H1 (cell line): ENCODE measurements at regions not wholly inside any gene's neighbourhood (a gene's known extent, or its start where the extent isn't known, plus 50 kb on each side); places are given as distances from the start of the nearest gene placed in this dataset.

Experiments used
- CTCF ChIA-PET: fragments of 300-600 bp; sonication (Branson Sonifier 250); formaldehyde crosslinking; loops from one replicate; lab custom pipeline; 2021; ENCODE audit not compliant: partially characterized antibody; lab: Charles Lee
- POLR2A ChIA-PET: fragments of 300-600 bp; sonication (Branson Sonifier 250); formaldehyde crosslinking; loops from one replicate; lab custom pipeline; 2021; ENCODE audit warnings: inconsistent platforms; ENCODE audit not compliant: partially characterized antibody; lab: Charles Lee
- DNase-seq, 2 experiments: peaks; one replicate each; pipeline versions ENCODE4 v3.0.0 to v3.0.0-alpha.2; 2010 to 2022; ENCODE audit warnings: low spot score in 2 of 2, low read depth in 1 of 2, mixed read lengths in 1 of 2
- FAIRE-seq: peaks from 2 replicates; lab custom pipeline; 2011; peaks lifted over from hg19 to GRCh38; lab: Jason Lieb, UNC
- H2AFZ ChIP-seq: 2 replicates; pipeline ENCODE4 v1.8.1; 2012; ENCODE audit warnings: low read length, inconsistent platforms
- H2AK5ac ChIP-seq: 2 replicates; pipeline ENCODE4 v1.6.1; 2013; ENCODE audit warnings: low read depth, low read length
- H2BK120ac ChIP-seq: replicated peaks from 2 replicates; pipeline ENCODE3; 2013; ENCODE audit warnings: low read depth, low read length, inconsistent platforms
- H2BK12ac ChIP-seq: 2 replicates; pipeline ENCODE4 v1.6.1; 2013; ENCODE audit warnings: low read depth, low read length
- H2BK15ac ChIP-seq: 2 replicates; pipeline ENCODE4 v1.6.1; 2013; ENCODE audit warnings: low read length
- H2BK20ac ChIP-seq: 2 replicates; pipeline ENCODE4 v1.6.1; 2013; ENCODE audit warnings: low read length
- H2BK5ac ChIP-seq: 2 replicates; pipeline ENCODE4 v1.6.1; 2013; ENCODE audit warnings: low read depth, low read length
- H3K14ac ChIP-seq: 2 replicates; pipeline ENCODE4 v1.6.1; 2013; ENCODE audit warnings: inconsistent platforms; ENCODE audit not compliant: insufficient read length
- H3K18ac ChIP-seq: 2 replicates; pipeline ENCODE4 v1.6.1; 2013; ENCODE audit warnings: low read length; ENCODE audit errors: extremely low read depth
- H3K23ac ChIP-seq: 2 replicates; pipeline ENCODE4 v1.6.1; 2013; ENCODE audit warnings: inconsistent platforms; ENCODE audit not compliant: insufficient read length
- H3K23me2 ChIP-seq: 2 replicates; pipeline ENCODE4 v1.6.1; 2013; ENCODE audit warnings: low read depth, low read length
- H3K27ac ChIP-seq: 2 replicates; pipeline ENCODE4 v1.6.1; 2011; ENCODE audit warnings: low read depth, low read length, inconsistent platforms
- H3K27me3 ChIP-seq, 4 experiments: replicated peaks in 1 of 4; 1 replicate in 1 of 4; 2 replicates in 3 of 4; pipeline versions ENCODE4 v1.6.1 to v1.8.1; 2011 to 2013; ENCODE audit warnings: low read length in 3 of 4, mild to moderate bottlenecking in 3 of 4, inconsistent platforms in 2 of 4, mixed read lengths in 2 of 4, moderate library complexity in 1 of 4; ENCODE audit not compliant: control insufficient read depth in 3 of 4, insufficient read depth in 3 of 4; ENCODE audit errors: extremely low read depth in 1 of 4
- H3K36me3 ChIP-seq, 4 experiments: 2 replicates each; pipeline versions ENCODE4 v1.6.1 to v1.8.1; 2011 to 2013; ENCODE audit warnings: mild to moderate bottlenecking in 4 of 4, low read length in 3 of 4, moderate library complexity in 2 of 4, control low read depth in 1 of 4, inconsistent platforms in 1 of 4; ENCODE audit not compliant: insufficient read depth in 4 of 4, control insufficient read depth in 2 of 4
- H3K4ac ChIP-seq: replicated peaks from 2 replicates; pipeline ENCODE3; 2013; ENCODE audit warnings: low read length, low read depth, mixed read lengths, inconsistent platforms; ENCODE audit not compliant: insufficient read length
- H3K4me1 ChIP-seq, 4 experiments: replicated peaks in 1 of 4; 1 replicate in 1 of 4; 2 replicates in 3 of 4; pipeline versions ENCODE4 v1.6.1 to v1.8.1; 2011 to 2013; ENCODE audit warnings: low read length in 3 of 4, inconsistent platforms in 2 of 4, mixed read lengths in 1 of 4; ENCODE audit not compliant: insufficient read depth in 4 of 4, control insufficient read depth in 3 of 4
- H3K4me2 ChIP-seq, 2 experiments: 2 replicates each; pipeline versions ENCODE4 v1.6.1 to v1.8.1; 2011 to 2013; ENCODE audit warnings: low read depth in 2 of 2, low read length in 2 of 2, control low read depth in 1 of 2, inconsistent platforms in 1 of 2, mild to moderate bottlenecking in 1 of 2; ENCODE audit not compliant: insufficient read depth in 1 of 2
- H3K4me3 ChIP-seq, 4 experiments: fragments of 200-600, 300-600 bp in 1 of 4; sonication (generic), shearing (Covaris generic), sonication (Bioruptor Twin) in 1 of 4; 2 replicates each; pipeline versions ENCODE4 v1.5.1 to v1.8.1; 2011 to 2016; ENCODE audit warnings: low read length in 4 of 4, low read depth in 3 of 4, control low read depth in 2 of 4, inconsistent platforms in 2 of 4, mild to moderate bottlenecking in 2 of 4, mixed read lengths in 1 of 4, moderate library complexity in 1 of 4; ENCODE audit not compliant: insufficient read depth in 2 of 4; ENCODE audit errors: extremely low read depth in 1 of 4
- H3K56ac ChIP-seq: replicated peaks from 2 replicates; pipeline ENCODE3; 2013; ENCODE audit warnings: low read depth, mild to moderate bottlenecking, mixed read lengths, low read length, inconsistent platforms; ENCODE audit not compliant: insufficient read length
- H3K79me1 ChIP-seq: 2 replicates; pipeline ENCODE4 v1.6.1; 2013; ENCODE audit warnings: low read depth, low read length, control low read depth
- H3K79me2 ChIP-seq, 2 experiments: 2 replicates each; pipeline versions ENCODE4 v1.6.1 to v1.8.1; 2012 to 2013; ENCODE audit warnings: low read length in 2 of 2, mild to moderate bottlenecking in 2 of 2, inconsistent platforms in 1 of 2; ENCODE audit not compliant: insufficient read depth in 2 of 2, control insufficient read depth in 1 of 2
- H3K9ac ChIP-seq, 4 experiments: replicated peaks in 1 of 4; 1 replicate in 1 of 4; 2 replicates in 3 of 4; pipeline versions ENCODE4 v1.6.1 to v1.8.1; 2011 to 2013; ENCODE audit warnings: low read depth in 3 of 4, low read length in 3 of 4, control low read depth in 2 of 4, mild to moderate bottlenecking in 2 of 4, moderate library complexity in 2 of 4, inconsistent platforms in 1 of 4; ENCODE audit errors: extremely low read depth in 1 of 4
- H3K9me3 ChIP-seq, 2 experiments: 2 replicates each; pipeline versions ENCODE4 v1.6.1 to v1.8.1; 2012 to 2013; ENCODE audit warnings: mild to moderate bottlenecking in 2 of 2, moderate library complexity in 2 of 2, control low read depth in 1 of 2, inconsistent platforms in 1 of 2, low read depth in 1 of 2, low read length in 1 of 2, mixed read lengths in 1 of 2; ENCODE audit not compliant: insufficient read depth in 2 of 2
- H4K20me1 ChIP-seq, 2 experiments: replicated peaks in 1 of 2; 2 replicates each; pipeline versions ENCODE3 to v1.8.1; 2011 to 2013; ENCODE audit warnings: inconsistent platforms in 2 of 2, low read length in 2 of 2, mild to moderate bottlenecking in 1 of 2; ENCODE audit not compliant: insufficient read depth in 2 of 2, control insufficient read depth in 1 of 2
- H4K5ac ChIP-seq: 2 replicates; pipeline ENCODE4 v1.6.1; 2013; ENCODE audit warnings: low read length, low read depth, mixed read lengths, inconsistent platforms; ENCODE audit not compliant: insufficient read length
- H4K8ac ChIP-seq: 2 replicates; pipeline ENCODE4 v1.8.0; 2013; ENCODE audit warnings: mild to moderate bottlenecking, moderate library complexity, low read length, inconsistent platforms; ENCODE audit not compliant: insufficient read depth; ENCODE audit errors: extremely low read depth
- H4K91ac ChIP-seq: replicated peaks from 2 replicates; pipeline ENCODE3; 2013; ENCODE audit warnings: low read length, mixed read lengths, inconsistent platforms; ENCODE audit not compliant: insufficient read length
- BRCA1 ChIP-seq: IDR thresholded peaks from 2 replicates; pipeline ENCODE4 v1.6.1; 2012; ENCODE audit warnings: low read depth, low read length, improper control_type of control experiment
- POLR2A ChIP-seq, 2 experiments: IDR thresholded peaks; 1 replicate in 1 of 2; 2 replicates in 1 of 2; pipeline ENCODE4 v1.6.1; 2011; ENCODE audit warnings: low read depth in 2 of 2, low read length in 2 of 2, mild to moderate bottlenecking in 2 of 2; ENCODE audit errors: control extremely low read depth in 1 of 2
- SAP30 ChIP-seq: fragments of 300-600 bp; sonication (generic); IDR thresholded peaks from 2 replicates; pipeline ENCODE4 v1.7.1; 2012; ENCODE audit warnings: low read length, moderate library complexity, mild to moderate bottlenecking, inconsistent platforms; ENCODE audit not compliant: insufficient read depth, insufficient replicate concordance
- ZNF274 ChIP-seq: IDR thresholded peaks from 2 replicates; pipeline ENCODE4 v1.7.0; 2012; ENCODE audit warnings: low read length, borderline replicate concordance; ENCODE audit errors: extremely low read depth
- WGBS, 2 experiments: shearing (Covaris generic) in 1 of 2; methylation state at CpG; one replicate each; pipeline versions ENCODE4 v1.1.6 to v1.1.7; 2013 to 2015; ENCODE audit warnings: low lambda C conversion rate in 2 of 2, mixed read lengths in 2 of 2, inconsistent platforms in 1 of 2, low coverage in 1 of 2, missing lambda C conversion rate in 1 of 2; ENCODE audit not compliant: insufficient replicate concordance in 2 of 2, insufficient coverage in 1 of 2, insufficient read length in 1 of 2; ENCODE audit errors: extremely low coverage in 1 of 2, missing lambda C conversion rate in 1 of 2; 5-methylcytosine and 5-hydroxymethylcytosine counted together

DNA sequence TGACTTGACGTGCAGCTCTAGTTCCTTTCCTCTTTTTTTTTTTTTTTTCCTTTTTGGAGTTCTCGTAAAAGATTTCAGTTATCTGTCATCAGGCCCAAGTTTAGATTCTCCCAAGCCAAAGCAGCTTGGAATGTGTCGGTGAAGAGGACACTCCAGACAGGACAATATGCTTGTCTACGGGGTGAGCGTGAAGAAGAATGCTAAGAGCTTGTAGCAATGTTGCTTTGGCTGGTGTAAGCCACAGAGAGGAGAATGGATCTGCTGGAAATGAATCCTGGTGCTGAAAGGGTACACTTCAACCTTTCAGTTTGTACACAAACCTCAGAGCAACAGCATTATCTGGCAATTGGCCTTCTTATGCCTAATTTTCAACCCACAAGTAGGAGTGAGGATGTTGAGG lies 92.4 kb downstream of the ISL1 start:
- no peak overlapping the region for H3K56ac ChIP-seq
- no peak overlapping the region for H4K5ac ChIP-seq
- H3K23me2 ChIP-seq, result no peaks in the 10 kb centered on the region
- no peak overlapping the region for H3K14ac ChIP-seq
- TF ChIP-seq SAP30, result no peak
- TF ChIP-seq ZNF274, result no peak
- no peak for TF ChIP-seq BRCA1
- no peak for TF ChIP-seq POLR2A (IDR thresholded peaks at IDR 0.05; ENCODE audit: control extremely low read depth in 1 of 2, low read depth in 2 of 2, low read length in 2 of 2)
- ChIA-PET CTCF (interaction anchor here (0.7 kb wide), 1 partner anchor 776 kb away, joined by 4 read pairs; no protein-coding TSS in a partner anchor), POLR2A (no interaction called here)
- no peak overlapping the region for H2BK20ac ChIP-seq
- no peak overlapping the region for H2BK5ac ChIP-seq
- no peaks in the 10 kb centered on the region for H3K27me3 ChIP-seq
- H3K36me3 ChIP-seq, result no peaks in the 10 kb centered on the region
- H3K27ac ChIP-seq, result no peak overlapping the region
- no peak overlapping the region for H2BK120ac ChIP-seq
- WGBS, 2 experiments, result 83% methylated on average over 4 of the region's 5 CpGs; no CpG with 5 or more reads in 1 of the 2 experiments
- no peak overlapping the region for H3K4ac ChIP-seq
- DNase-seq, result no peak
- H3K23ac ChIP-seq, result no peak overlapping the region
- no peak overlapping the region for H4K91ac ChIP-seq
- no peak overlapping the region for H2BK15ac ChIP-seq
- no peak for FAIRE-seq
- H3K4me1 ChIP-seq, result no peaks in the 10 kb centered on the region
- no peak overlapping the region for H4K8ac ChIP-seq
- H4K20me1 ChIP-seq, result no peaks in the 10 kb centered on the region
- no peak overlapping the region for H3K18ac ChIP-seq
- no peak overlapping the region for H2AK5ac ChIP-seq
- no peak overlapping the region for H3K4me2 ChIP-seq
- H3K4me3 ChIP-seq, result no peak overlapping the region
- H3K79me1 ChIP-seq, result no peaks in the 10 kb centered on the region
- H2AFZ ChIP-seq, result 0 out of 2 replicates have a peak overlapping the region, but pooled peaks have one; percentile 33
- no peak overlapping the region for H3K9ac ChIP-seq
- H3K9me3 ChIP-seq, result no peaks in the 10 kb centered on the region
- no peak overlapping the region for H2BK12ac ChIP-seq
- H3K79me2 ChIP-seq, result no peaks in the 10 kb centered on the region
